Forelimb muscle (tissue), 1 donor: ENCODE measurements at regions not wholly inside any gene's neighbourhood (a gene's known extent, or its start where the extent isn't known, plus 50 kb on each side); places are given as distances from the start of the nearest gene placed in this dataset.
"Not testable (repeated sequence)": the region's sequence is repeated elsewhere in the genome, so short reads cannot be mapped to it uniquely, and the experiment has no call there.

Experiments used
- DNase-seq: peaks from one replicate; pipeline ENCODE4 v3.0.0-alpha.2; 2013; ENCODE audit warnings: low read depth

DNA sequence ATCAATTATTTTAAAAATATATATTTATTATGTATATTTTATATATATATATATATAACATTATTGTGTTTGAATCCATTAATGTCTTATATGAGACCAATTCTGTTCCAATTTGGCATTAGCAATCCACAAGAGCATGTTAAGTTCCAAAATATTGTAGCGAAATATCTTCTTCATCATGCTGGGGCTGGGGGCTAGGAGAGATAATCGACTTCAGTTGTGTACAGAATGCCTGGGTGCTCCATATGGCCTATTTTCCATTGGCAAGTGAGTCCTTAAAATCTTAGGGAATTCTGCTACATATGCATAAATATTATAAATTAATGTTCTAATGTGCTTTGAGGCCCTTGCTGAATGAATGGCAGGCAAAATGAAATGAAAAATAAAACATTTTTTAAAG, 117.7 kb downstream of the PCDH7 start:
- no peak for DNase-seq

DNA sequence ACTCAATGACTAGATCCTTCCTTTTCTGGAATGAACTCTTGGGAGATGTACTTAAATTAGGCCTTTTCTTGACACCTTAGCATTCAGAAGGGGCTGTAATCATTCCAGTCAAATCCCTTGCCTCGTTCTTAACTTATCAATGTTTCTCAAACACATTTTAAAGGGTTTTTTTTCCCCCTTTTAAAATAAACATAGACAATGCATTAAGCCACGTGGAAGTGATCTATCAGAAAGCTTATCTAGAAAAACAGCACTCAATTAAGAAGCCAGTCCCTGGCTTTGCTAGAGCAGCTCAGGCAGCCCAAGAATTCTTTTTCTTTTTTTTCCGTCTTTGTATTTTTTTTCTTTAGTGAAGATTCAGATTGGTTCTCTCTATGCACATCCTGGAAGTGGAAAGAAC, 118.2 kb downstream of the PCDH7 start:
- DNase-seq, result no peak

DNA sequence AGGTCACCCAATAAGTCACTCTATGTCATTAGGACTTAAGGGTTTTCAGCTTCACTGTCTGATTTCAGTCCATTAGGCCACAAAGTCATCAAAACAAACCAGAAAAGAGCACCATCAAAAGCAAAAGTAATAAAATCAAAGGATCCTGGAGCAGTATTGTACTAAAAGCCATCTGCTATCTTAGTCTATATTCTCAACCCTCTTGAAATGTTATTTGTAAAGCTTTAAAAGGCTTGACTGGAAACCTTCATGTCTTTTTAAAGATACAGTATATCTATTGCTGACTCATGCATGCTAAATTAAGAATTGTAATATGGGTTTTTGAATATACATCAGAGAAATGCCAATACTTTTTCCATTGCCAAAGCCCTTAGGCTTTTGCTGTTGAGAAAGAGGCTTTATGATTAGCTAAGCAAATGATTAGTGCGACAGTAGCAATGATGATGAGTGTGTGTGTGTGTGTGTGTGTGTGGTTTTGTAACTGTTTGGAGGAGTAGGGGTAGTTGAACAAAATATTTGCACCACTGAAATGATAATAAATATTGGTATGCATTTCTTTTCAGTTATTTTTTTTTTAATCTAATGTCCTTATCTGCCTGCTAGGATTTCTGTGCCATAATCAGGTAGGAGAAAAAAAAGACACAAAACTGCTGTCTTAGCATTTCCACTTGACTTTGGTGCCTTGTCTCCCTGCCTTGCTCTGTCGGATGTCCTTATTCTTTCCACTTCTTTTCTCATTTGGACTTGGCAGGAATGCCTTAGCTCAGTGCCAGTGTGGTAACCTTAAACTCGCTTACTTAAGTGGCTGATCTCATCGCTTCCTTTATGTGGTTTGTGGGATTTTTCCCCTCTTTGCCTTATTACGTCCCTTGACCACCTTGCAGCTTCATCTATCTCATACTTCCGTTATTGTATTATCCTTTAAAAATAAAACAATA, 119.7 kb downstream of the PCDH7 start:
- no peak for DNase-seq

DNA sequence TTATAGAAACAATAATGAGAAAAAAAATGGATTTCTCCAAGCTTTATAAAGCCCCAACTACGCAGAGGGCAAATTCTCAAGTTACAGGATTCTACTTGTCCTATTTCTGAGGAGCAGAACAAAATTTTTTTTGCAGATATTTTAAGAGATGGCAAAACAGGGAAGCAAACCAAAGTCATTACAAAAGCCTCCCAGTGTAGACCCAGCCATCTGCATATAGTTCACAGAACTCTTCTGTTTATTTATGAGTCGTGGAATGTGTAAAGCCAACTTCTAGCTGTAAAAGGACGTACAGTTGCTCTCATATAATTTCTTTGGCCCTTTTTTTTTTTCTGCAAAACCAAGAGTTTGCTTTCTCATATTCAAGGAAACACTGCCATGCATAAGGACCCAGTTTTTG, 120.4 kb downstream of the PCDH7 start:
- DNase-seq, result no peak

DNA sequence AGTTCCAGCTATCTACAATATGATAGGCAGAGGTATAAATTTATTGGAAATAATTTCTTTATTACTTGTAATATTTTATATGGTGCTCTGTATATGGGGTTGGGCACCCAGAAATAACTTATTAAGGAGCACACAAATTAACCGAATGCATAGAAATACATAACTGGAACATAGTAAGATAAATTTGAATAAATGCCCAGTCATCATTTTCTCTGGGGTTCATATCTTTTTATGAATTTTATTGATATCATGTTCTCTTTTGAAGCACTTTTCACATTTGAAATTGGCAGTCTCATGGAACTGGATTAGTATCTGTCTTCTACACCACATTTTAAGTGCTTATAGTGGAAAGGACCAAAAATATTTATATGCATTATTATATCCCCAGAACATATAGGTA, 122.0 kb downstream of the PCDH7 start:
- DNase-seq, result no peak

DNA sequence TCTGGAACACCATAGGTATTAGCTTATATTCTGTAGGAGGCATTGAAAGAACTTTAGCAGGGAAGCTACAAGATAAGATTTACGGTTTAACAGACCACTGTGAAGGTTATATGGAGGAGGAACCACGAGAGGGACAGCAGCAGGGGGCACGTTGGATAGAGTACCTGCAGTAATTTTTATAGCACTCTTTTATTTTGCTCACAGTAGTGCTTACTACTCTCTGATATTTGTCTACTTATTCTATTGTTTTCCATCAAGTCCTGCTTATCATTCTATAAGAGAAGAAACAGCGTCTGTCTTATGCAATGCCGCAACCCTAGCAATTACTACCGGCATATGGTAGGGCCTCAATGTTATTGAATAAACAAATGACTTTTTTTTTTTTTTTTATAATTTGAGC, 122.5 kb downstream of the PCDH7 start:
- no peak for DNase-seq

DNA sequence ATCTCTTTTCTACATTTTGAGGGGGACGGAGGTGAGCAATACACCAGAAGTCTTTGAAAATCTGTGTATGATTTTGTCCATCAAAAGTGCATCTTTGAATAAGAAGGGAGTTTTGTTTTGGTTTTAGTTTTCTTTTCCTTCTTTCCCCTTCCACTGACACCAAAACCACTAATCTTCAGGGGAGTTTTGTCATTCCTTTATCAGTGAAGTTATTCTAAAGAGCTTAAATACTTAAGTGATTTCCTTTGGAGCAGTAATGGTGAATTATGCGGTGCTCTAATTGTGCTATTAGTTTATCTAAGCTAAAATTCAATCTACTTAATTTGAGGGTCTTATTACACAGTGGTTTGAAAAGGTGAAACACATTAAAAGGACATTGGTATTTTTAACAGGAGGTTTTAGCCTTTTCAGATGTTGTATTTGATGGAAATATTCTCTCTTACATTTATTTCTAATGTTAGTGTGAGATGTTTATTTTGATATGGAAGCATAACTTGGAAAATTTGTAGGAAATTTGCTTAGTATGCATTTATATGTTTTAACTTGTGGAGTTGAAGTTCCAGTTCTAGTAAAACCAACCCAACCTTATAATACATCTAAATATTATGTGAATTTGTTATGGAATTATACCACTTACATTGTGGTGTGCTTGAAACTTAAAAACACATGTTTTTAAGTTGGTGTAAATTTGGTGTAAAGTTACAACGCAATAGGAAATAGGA, 124.9 kb downstream of the PCDH7 start:
- DNase-seq, result no peak

DNA sequence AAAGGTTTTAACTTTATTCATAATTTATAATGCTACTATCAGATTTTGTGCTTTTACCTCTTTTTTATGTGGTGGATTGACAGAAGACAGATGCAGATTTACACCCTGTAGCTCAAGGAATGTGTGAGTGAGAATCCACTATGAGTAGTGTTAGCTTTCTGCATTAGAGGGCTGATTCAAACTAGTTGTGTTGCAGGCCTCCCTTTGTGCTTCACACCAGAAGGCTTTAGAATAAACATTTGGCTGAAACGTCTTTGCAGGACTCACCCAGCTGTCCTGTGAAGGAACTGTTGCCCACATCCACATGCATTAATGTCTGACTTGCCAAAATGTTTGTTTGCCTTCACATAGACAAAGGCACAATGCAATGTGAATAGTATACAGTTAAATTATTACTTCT, 127.0 kb downstream of the PCDH7 start:
- no peak for DNase-seq

DNA sequence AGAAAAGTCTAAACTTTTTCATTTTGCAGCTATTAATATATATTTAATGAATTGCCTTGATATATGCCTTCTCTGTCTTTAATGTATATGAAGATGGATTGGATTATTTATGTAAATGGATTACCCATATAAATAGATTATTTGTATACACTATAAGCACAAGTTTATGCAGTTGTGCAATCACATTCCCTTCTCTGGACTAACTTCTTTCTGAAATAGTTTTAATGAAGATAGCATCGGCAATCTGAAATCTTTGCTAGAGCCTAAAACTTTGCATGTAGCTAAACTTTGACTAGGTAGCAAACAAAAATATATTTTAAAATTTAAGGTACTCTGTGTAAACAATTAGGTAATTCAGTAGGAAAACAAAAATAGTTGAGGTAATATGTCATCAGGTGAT, 127.8 kb downstream of the PCDH7 start:
- no peak for DNase-seq

DNA sequence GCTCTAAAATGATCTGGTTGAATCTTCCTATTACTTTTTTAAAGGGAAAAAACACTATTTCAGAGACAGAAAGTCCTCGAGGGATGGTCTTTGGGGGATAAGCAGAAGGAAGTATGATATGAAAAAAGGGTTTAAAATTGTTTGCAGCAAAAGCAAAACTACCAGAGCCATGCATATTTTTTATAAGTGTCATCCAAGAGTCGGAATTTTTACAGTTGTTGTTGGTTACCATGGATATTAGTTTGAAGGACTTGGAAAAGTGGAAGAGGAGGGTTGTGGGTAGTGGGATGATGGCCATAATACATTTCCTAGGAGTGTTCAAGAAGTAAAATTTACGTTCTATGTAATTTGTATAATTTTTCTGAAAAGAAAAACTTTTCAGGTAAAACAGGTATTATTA, 134.4 kb downstream of the PCDH7 start:
- peak; percentile 65 for DNase-seq

DNA sequence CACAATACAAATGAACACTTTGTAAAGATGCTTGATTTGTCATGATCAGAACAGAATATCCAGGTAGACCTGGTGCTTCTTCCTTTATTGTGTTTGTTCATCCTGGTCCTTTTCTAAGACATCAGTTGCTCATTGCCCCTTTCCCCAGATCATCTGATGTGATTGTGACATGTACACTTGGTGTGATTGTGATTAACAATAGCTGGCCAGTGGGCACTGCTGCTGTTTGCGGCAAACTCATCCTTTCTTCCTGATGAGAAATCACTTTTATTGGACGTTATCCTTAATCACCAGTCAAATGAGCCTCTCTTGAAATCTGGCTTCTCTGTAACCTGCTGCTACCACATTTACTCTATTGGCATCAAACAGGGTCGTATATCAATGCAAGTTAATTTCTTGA, 135.1 kb downstream of the PCDH7 start:
- no peak for DNase-seq

DNA sequence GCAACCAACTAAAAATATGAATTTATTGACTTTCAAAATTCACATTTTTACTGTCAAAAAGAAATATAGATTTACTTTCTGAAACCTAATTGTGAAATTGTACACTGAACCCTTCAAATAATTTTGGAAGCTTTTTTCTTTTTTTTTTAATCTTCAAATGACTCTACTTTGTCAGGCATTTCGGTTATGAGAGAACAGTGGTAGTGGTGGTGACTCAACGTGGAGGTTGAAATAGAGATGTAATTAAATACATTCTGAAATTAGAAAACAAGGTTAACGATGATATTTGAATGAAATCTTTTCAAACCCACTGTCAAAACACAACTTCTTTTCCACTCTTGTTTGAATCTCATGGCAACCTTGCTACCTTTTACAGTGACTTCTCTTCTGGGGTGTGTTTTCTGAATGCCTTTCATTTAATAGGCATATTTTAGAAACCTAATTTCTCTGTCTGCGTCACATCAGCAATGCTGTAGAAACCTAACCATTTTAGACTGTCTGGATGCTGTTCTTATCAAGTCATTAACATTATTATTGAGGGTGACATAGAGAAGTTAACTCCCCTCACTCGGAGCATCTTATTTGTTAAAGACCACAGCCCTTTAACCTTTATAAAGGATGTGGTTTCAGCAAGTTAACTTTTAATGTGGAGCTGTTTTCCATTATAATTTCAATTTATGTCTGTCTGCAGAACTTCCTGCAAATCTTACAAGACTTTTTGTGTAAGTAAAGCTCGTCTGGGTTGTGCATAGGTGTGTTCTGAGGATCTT, 136.8 kb downstream of the PCDH7 start:
- DNase-seq, result no peak

DNA sequence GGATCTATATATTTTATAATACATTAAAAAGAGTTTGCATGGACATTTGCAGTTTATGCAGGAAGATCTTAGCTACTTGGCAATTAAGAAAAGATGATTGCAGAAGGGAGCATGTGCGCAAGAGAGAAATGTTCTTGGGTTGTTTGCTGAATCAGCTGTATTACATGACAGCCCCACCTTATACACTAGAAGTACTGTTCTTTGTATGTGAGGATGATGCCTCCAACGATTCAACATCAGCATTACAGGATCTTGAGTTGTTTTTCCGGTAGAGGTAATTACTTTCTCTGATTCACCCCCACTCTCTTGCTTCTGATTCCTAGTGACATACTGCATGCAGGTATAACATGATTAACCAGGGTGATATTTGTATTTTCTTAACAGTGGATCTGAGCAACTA, 140.8 kb downstream of the PCDH7 start:
- DNase-seq, result no peak

DNA sequence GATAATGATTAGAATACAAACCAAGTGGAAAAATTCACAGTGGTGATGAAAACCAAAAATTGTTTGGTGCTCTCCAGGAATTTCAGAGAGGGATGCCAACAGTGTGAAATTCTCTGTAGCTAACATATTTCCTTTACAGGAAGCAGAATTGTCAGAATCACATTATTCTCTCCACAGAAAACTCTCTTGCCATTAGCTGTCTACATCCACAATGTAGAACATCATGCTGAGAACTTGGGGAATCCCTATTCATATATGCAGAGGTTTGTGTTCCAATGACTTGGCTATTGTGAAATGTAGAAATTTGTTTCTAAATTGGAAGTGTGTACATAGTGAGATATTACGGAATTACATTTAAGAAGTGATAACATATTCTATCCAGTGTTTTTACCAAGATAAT, 142.0 kb downstream of the PCDH7 start:
- no peak for DNase-seq

DNA sequence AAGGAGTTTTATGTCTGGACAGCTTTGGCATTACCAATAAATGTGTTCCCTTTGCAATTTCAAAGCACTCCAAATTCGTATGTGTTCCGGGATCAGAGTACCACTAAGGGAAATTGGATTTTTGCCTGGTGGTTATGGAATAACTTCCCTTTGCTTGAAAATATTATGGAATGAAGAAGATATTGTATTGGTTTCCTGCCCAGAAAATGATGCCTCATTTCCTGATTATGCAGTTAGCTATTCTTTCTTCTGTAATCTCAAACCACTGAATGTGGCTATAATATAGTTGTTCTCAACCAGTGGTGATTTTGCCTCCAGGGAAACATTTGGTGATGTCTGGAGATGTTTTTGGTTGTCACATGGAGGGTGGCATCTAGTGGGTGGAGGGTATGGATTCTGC, 142.9 kb downstream of the PCDH7 start:
- DNase-seq, result peak; percentile 64

DNA sequence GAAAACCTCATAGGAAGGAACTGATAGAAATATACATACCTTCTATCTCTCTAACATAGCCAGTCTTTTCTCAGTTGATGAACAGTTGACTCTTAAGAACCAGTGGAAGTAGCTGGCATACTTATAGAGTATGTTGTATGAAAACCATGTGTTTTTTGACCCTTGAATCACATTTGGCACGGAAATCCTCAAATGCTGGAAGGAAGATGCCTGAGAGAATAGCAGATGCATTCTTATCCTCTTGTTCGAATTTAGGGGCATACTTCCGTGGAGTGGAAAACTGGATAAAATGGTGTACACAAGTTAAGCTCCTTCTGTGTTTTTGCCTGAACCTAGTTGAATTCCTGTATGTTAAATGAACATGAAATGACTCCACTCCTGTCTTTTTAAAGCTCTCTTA, 145.5 kb downstream of the PCDH7 start:
- no peak for DNase-seq

DNA sequence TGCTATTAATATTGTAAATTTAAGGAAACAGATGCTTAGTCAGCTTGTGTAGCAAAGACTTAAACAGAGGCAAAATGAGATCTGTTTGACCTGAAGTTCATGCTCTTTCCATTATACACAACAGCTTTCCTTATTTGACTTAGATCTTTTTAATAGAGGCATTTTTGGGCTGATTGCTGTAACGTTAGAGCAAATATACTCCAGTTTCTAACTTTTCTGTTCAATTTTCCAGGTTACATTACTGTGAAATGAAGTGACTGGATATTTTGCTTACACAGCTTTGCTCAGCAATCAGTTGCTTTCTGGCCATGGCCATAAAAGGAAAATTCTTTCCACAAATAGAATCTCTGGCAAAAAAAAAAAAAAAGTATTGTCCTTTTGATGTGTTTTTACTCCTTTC, 146.2 kb downstream of the PCDH7 start:
- DNase-seq, result no peak

DNA sequence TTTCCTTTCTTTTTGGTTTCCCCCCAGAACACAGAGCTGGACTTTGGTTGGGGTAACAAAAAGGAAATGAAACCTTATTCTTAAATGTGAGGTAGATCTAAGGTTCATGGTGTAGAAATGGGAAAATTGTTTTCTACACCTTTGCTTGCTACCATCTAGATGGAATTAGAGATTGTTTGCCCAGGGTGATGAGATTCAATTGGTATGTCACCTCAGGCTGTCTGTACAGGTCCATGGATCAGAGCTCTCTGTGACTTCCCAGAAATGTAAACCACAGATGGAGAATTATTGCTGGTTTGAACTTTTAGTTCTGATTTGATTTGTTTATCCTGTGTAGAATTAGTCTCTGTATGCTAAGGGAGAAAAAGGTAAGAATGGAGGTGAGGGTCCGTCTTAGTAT, 146.7 kb downstream of the PCDH7 start:
- no peak for DNase-seq

DNA sequence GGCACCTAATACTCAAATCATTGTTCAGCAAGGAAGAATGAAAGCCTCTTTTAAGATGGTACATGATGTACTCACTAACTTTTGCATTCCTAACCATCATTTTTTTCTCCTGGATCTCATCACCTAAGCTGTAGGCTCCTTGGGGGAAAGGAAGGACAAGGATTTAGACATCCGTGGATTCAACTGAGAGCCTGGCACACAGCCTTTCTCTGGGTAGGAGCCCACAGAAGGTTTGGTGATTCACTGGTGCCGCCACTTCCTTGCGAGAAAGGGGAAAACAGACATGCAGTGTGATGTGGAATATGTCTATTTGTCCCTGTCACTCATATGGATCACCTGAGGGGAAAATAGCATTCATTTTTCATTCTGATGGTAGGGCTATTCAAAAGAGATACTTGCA, 147.3 kb downstream of the PCDH7 start:
- DNase-seq, result no peak

DNA sequence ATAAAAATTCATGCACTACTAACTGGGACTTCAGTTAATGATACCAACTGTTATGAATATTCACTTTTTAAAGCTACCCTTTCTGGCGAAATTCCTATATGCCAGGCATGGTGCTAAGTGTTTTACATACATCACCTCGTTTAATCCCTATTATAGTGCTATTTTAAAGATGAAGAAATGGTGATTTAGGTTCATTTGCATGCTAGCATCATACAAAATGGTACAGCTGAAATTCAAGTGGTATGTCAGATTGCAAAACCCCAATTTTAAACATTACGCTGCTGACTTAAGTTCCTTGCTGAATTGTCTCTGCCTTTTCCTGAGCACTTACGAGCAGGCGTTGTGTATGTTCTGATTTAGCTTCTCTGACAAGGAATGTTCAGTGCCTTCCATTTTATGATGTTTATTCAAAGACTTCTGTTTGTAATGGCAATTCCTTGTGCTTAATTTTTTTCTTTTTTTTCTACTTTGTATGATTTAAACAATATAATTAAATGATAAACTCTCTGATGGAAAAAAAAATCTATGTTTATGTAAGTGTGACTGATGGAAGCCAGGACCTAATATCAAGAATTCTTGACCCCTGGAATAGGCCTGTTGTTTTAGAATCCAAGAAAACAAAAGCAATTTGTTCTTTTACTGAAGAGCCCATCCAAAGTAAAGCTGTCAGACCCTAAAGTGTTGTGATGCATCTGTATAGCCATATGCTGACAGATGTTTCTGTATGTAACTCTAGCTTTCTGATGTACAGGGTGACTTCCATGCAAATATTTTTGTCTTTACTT, 148.1 kb downstream of the PCDH7 start:
- no peak for DNase-seq

DNA sequence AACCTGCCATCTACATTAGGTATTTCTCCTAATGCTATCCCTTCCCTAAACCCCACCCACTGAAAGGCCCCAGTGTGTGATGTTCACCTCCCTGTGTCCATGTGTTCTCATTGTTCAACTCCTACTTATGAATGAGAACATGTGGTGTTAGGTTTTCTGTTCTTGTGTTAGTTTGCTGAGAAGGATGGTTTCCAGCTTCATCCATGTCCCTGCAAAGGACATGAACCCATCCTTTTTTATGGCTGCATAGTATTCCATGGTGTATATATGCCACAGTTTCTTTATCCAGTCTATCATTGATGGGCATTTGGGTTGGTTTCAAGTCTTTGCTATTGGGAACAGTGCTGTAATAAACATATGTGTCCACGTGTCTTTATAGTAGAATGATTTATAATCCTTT, 149.2 kb downstream of the PCDH7 start:
- not testable (repeated sequence) for DNase-seq

DNA sequence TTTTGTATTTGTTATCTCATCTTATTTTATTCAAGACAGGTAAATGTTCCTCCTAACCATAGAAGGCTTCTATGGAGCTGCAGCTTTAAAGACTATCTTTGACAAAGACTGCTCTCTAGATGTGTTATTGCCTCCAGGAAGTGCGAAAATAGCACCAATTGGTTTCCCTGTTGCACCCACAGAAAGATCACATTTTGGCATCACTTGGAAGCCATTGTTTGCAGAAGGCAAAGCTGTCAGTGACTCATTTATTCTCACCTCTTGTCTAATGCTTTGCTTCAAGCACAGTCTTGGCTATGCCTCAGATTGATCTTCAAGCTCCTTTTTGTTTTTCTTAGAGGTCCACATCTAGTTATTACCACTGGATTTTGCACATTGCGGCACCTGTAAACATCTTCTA, 150.3 kb downstream of the PCDH7 start:
- no peak for DNase-seq
